AG09319 (cell line): ENCODE measurements at regions not wholly inside any gene's neighbourhood (a gene's known extent, or its start where the extent isn't known, plus 50 kb on each side); places are given as distances from the start of the nearest gene placed in this dataset.

Experiments
- DNase-seq: peaks from one replicate; pipeline ENCODE4 v3.0.0-alpha.2; 2010; ENCODE audit warnings: low read depth; ENCODE audit errors: extremely low read depth
- TF ChIP-seq, protein P1 (sequence below): IDR thresholded peaks from 2 replicates; pipeline ENCODE4 v1.5.1; 2011; ENCODE audit warnings: low read depth, mild to moderate bottlenecking, inconsistent platforms, low read length, moderate library complexity

DNA sequence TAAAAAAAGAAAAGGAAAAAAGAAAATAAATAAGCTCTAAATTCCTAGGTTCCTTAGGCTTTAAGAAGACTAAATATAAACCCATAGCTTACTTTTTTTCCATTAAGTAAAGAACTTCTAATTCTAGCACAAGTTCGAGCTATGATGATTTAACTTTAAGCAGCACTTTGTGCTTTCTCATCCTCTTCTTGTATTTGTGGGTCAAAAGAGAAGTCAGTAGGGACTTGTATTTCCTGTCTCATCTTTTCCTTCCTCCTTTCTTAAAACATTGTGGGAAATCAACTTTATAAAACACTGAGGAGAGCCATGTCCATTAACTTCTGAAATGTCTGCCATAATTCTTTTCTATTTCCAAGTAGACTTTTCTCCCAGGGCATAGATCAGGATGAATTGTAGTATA, 637.7 kb upstream of the CITED2 start:
- TF ChIP-seq, protein P1, sequence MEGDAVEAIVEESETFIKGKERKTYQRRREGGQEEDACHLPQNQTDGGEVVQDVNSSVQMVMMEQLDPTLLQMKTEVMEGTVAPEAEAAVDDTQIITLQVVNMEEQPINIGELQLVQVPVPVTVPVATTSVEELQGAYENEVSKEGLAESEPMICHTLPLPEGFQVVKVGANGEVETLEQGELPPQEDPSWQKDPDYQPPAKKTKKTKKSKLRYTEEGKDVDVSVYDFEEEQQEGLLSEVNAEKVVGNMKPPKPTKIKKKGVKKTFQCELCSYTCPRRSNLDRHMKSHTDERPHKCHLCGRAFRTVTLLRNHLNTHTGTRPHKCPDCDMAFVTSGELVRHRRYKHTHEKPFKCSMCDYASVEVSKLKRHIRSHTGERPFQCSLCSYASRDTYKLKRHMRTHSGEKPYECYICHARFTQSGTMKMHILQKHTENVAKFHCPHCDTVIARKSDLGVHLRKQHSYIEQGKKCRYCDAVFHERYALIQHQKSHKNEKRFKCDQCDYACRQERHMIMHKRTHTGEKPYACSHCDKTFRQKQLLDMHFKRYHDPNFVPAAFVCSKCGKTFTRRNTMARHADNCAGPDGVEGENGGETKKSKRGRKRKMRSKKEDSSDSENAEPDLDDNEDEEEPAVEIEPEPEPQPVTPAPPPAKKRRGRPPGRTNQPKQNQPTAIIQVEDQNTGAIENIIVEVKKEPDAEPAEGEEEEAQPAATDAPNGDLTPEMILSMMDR: no peak
- DNase-seq: no peak

DNA sequence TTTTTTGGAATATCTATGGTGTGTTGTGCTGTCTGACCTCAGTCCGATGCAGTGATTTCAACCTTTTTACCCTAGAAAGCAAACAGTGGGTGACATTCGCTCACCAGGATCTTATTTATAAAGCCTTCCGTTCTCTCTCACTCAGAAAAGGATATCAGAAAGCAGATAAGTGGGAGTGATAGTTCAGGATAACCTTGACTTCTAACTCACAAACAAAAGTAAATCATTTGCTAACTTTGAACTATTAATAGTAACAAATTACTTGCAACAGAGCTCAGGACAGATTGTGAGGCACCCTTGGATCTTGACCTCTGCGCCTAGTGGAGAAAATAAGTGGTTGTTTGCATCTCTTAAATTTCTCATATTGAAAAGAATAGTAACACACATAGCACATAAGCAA, 637.1 kb upstream of the CITED2 start:
- TF ChIP-seq, protein P1: no peak
- no peak for DNase-seq

DNA sequence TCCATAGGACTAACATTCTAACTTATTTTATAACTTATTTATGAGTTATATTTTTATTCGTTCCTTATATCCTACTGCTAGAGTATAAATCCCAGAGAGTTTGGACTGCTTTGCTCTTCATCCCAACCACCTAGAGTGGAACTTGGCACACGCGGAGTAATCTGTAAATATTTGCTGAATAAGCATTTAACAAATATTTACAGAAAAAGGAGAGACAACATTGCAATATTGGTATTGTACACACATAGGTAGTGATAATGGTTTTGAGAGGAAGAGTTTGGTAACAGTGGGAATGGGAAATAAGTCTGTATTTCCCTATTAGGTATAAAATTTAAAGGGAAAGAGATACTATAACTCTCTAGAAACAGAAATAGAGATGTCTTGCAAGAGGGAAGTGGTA, 634.8 kb upstream of the CITED2 start:
- DNase-seq: no peak
- TF ChIP-seq, protein P1: no peak

- DNase-seq: no peak
- TF ChIP-seq, protein P1: no peak
These were observed 633.1 kb upstream of the CITED2 start for GRCh38 chr6:140007525-140007924.

GRCh38 chr6:140003217-140003616, 628.8 kb upstream of the CITED2 start:
- DNase-seq: no peak
- TF ChIP-seq, protein P1: no peak

GRCh38 chr6:140002396-140003022, 628.1 kb upstream of the CITED2 start:
- TF ChIP-seq, protein P1: no peak
- DNase-seq: peak; percentile 52

DNA sequence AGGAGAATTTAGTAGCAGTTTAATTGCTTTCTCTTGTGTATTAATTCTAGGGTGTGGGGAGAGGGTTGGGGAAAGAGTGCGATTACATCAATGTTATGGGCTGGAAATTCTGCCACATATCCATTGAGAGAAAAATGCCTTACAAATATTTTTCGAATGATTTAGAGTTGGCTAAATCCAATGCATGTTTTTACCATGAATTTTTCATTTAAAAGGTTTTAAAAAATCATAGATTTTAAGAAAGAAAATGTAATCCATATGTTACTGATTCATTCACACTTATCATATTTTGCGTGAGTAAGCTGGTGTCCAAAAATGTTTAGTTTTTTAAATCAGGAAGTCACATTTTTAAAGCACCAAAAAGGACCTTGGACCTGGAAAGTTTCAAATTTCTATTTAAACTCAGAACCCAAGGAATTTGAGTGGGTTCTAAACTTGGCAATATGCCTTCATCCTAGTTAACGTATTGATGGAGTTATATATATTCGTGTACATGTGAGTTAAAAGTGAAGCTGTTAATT, 627.4 kb upstream of the CITED2 start:
- TF ChIP-seq, protein P1: no peak
- peak; percentile 23 for DNase-seq
